Kidney (tissue), 13 donors: ENCODE measurements at regions not wholly inside any gene's neighbourhood (a gene's known extent, or its start where the extent isn't known, plus 50 kb on each side); places are given as distances from the start of the nearest gene placed in this dataset.

Experiments
- DNase-seq, 5 donors: peaks; one replicate each; pipeline ENCODE4 v3.0.0-alpha.2; 2013 to 2020
- FAIRE-seq: peaks from 2 replicates; lab custom pipeline; 2012; peaks lifted over from hg19 to GRCh38; lab: Jason Lieb, UNC
- H3K27ac ChIP-seq, 2 donors: one replicate each; pipeline ENCODE4 v1.7.0; 2013; ENCODE audit warnings: low read depth in 2 of 2, low read length in 2 of 2, inconsistent platforms in 1 of 2
- H3K27me3 ChIP-seq: one replicate; pipeline ENCODE4 v1.7.1; 2013; ENCODE audit warnings: low read length, inconsistent platforms; ENCODE audit not compliant: control insufficient read depth, insufficient read depth
- H3K36me3 ChIP-seq, 3 donors: one replicate each; pipeline versions ENCODE4 v1.7.0 to v1.7.1; 2013; ENCODE audit warnings: low read length in 3 of 3, control low read depth in 1 of 3, inconsistent platforms in 1 of 3; ENCODE audit not compliant: insufficient read depth in 3 of 3, control insufficient read depth in 2 of 3
- H3K4me1 ChIP-seq, 3 donors: one replicate each; pipeline versions ENCODE4 v1.7.0 to v1.7.1; 2013; ENCODE audit warnings: low read length in 3 of 3, inconsistent platforms in 1 of 3, low read depth in 1 of 3; ENCODE audit not compliant: control insufficient read depth in 2 of 3, insufficient read depth in 2 of 3
- H3K4me3 ChIP-seq, 3 donors: one replicate each; pipeline versions ENCODE4 v1.7.0 to v1.8.1; 2013; ENCODE audit warnings: low read length in 3 of 3, control low read depth in 1 of 3, inconsistent platforms in 1 of 3
- H3K9ac ChIP-seq, 3 donors: one replicate each; pipeline versions ENCODE4 v1.7.0 to v1.7.1; 2013; ENCODE audit warnings: low read length in 3 of 3, control low read depth in 1 of 3, inconsistent platforms in 1 of 3
- H3K9me3 ChIP-seq, 3 donors: one replicate each; pipeline versions ENCODE4 v1.7.0 to v1.7.1; 2013; ENCODE audit warnings: low read length in 3 of 3, control low read depth in 1 of 3, inconsistent platforms in 1 of 3; ENCODE audit not compliant: control insufficient read depth in 2 of 3, insufficient read depth in 1 of 3
- CTCF ChIP-seq: IDR thresholded peaks from 3 replicates; pipeline ENCODE4 v1.5.1; 2012; ENCODE audit warnings: mild to moderate bottlenecking, moderate library complexity, borderline replicate concordance; ENCODE audit not compliant: insufficient read depth; ENCODE audit errors: extremely low read depth
- intact Hi-C: fragments of 100-400 bp; cut with DNase I; formaldehyde crosslinking; loops from one replicate; pipeline ENCODE4 v1.11.1; 2022
- donor health status: control.
- donor health status: control.
- donor health status: control.
- donor health status: control.
- donor health status: control.
- donor health status: DM: yes; HTN: yes; CAD: no.
- donor health status: Normal renal cell carcinoma (clear cell type).

- no peaks in the 10 kb centered on the region for H3K27me3 ChIP-seq
- H3K4me3 ChIP-seq = no peak overlapping the region
- TF ChIP-seq CTCF = no peak
- H3K4me1 ChIP-seq = peaks cover 0 to 23% (median 20%) of the 10 kb centered on the region in 3 donors
- H3K9me3 ChIP-seq = no peaks in the 10 kb centered on the region
- H3K36me3 ChIP-seq = peaks cover 0 to 15% (median 7%) of the 10 kb centered on the region in 3 donors
- FAIRE-seq (no peak), DNase-seq (no peak)
- H3K9ac ChIP-seq = no peak overlapping the region
- intact Hi-C loops = no loop called here
- no peak overlapping the region for H3K27ac ChIP-seq
Measured at GRCh38 chr7:130982651-130983050, 248.6 kb upstream of the KLF14 start.

GRCh38 chr7:130985361-130985760 lies 251.4 kb upstream of the KLF14 start:
- Histone ChIP-seq H3K27ac (no peak overlapping the region), H3K4me1 (peaks cover 0 to 28% (median 23%) of the 10 kb centered on the region in 3 donors), H3K4me3 (no peak overlapping the region), H3K27me3 (no peaks in the 10 kb centered on the region), H3K9me3 (no peaks in the 10 kb centered on the region), H3K9ac (no peak overlapping the region), H3K36me3 (peaks cover 0 to 16% (median 7%) of the 10 kb centered on the region in 3 donors)
- FAIRE-seq (no peak), DNase-seq (no peak)
- intact Hi-C loops = no loop called here
- TF ChIP-seq CTCF = no peak

GRCh38 chr7:130986261-130986690 lies 252.3 kb upstream of the KLF14 start:
- peaks cover 0 to 28% (median 28%) of the 10 kb centered on the region in 3 donors for H3K4me1 ChIP-seq

More at GRCh38 chr7:130986261-130986690, 252.3 kb upstream of the KLF14 start:
- Histone ChIP-seq H3K36me3 (peaks cover 0 to 19% (median 7%) of the 10 kb centered on the region in 3 donors), H3K27ac (peak overlapping the region in 1 of 2 donors; percentile 30), H3K27me3 (no peaks in the 10 kb centered on the region), H3K9ac (no peak overlapping the region), H3K9me3 (no peaks in the 10 kb centered on the region), H3K4me3 (no peak overlapping the region)
- intact Hi-C loops = no loop called here
- FAIRE-seq = no peak
- DNase-seq = no peak
- no peak for TF ChIP-seq CTCF
